ENCODE measurements at regions not wholly inside any gene's neighbourhood (a gene's known extent, or its start where the extent isn't known, plus 50 kb on each side); places are given as distances from the start of the nearest gene placed in this dataset.

DNA sequence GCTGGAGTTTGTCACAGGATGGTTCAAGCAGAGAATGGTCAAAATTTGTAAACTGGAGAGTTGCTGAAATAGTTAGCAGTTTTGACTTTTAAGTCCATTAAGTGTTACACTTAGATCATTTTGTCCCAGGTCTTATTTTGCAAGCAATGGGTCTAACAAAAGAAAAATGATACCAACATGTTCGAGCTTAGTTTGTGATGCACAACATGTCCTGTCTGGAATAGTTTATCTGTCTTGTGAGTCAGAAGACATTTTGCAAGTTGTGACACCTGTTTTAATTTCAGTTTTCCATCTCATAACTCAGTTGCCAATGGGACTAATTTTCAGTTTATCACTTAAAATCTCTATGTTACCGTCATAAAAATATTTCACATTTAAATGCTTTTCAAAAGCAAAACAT is 929.8 kb downstream of the CDH18 start:
- no peak overlapping the region for H2AFZ ChIP-seq
- 69% methylated on average over 2 of the region's 2 CpGs for WGBS (ENCODE audit: low lambda C conversion rate, missing lambda C conversion rate)

DNA sequence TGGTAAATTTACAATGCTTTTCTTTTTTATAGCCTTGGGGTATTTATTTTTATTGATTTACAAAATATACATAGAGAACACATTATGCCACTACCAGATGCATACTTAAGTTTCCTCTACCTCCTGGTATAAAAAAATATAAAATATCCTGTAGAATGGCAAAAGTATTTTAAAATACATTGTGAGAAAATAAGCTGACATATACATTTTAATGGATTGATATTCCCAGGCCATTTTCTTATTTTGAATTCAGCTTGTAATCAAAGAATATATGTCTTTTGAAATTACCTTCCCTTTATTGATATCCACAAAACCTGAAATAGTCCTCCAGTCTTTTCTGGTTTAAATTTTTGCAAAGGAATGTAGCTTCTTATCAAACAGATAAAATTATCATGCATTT is 923.9 kb downstream of the CDH18 start:
- no peak overlapping the region for H2AFZ ChIP-seq
- H3K79me2 ChIP-seq, result no peaks in the 10 kb centered on the region
- no peaks in the 10 kb centered on the region for H3K9me2 ChIP-seq (replicated peaks; ENCODE audit: insufficient read depth)
- TF ChIP-seq EZH2phosphoT487 (IDR thresholded peaks at IDR 0.05; ENCODE audit: low read depth, severe bottlenecking, unreplicated experiment) (no peak), EZH2 (IDR thresholded peaks at IDR 0.05; ENCODE audit: borderline replicate concordance) (no peak)
- TF ChIP-seq, protein P1, sequence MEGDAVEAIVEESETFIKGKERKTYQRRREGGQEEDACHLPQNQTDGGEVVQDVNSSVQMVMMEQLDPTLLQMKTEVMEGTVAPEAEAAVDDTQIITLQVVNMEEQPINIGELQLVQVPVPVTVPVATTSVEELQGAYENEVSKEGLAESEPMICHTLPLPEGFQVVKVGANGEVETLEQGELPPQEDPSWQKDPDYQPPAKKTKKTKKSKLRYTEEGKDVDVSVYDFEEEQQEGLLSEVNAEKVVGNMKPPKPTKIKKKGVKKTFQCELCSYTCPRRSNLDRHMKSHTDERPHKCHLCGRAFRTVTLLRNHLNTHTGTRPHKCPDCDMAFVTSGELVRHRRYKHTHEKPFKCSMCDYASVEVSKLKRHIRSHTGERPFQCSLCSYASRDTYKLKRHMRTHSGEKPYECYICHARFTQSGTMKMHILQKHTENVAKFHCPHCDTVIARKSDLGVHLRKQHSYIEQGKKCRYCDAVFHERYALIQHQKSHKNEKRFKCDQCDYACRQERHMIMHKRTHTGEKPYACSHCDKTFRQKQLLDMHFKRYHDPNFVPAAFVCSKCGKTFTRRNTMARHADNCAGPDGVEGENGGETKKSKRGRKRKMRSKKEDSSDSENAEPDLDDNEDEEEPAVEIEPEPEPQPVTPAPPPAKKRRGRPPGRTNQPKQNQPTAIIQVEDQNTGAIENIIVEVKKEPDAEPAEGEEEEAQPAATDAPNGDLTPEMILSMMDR (IDR thresholded peaks at IDR 0.05; ENCODE audit: poor library complexity), result no peak
- no peaks in the 10 kb centered on the region for H3K4me1 ChIP-seq (ENCODE audit: insufficient read depth)
- H3K4me2 ChIP-seq, result no peak overlapping the region
- no peak overlapping the region for H3K4me3 ChIP-seq
- no peaks in the 10 kb centered on the region for H3K27me3 ChIP-seq
- DNase-seq (ENCODE audit: low spot score), result no peak
- H4K20me1 ChIP-seq (ENCODE audit: insufficient read depth, poor library complexity, severe bottlenecking), result no peaks in the 10 kb centered on the region
- H3K27ac ChIP-seq, result no peak overlapping the region
- H3K9me3 ChIP-seq (ENCODE audit: low read depth), result no peaks in the 10 kb centered on the region
- no peaks in the 10 kb centered on the region for H3K36me3 ChIP-seq (replicated peaks; ENCODE audit: insufficient read depth, low read depth)

More for the DNA sequence above, 929.8 kb downstream of the CDH18 start:
- Histone ChIP-seq H3K4me3 (no peak overlapping the region), H3K9me3 (ENCODE audit: low read depth) (no peaks in the 10 kb centered on the region), H3K79me2 (no peaks in the 10 kb centered on the region), H3K36me3 (replicated peaks; ENCODE audit: insufficient read depth, low read depth) (no peaks in the 10 kb centered on the region), H3K9me2 (replicated peaks; ENCODE audit: insufficient read depth) (no peaks in the 10 kb centered on the region), H3K27ac (no peak overlapping the region), H3K4me2 (no peak overlapping the region), H3K27me3 (no peaks in the 10 kb centered on the region), H3K4me1 (ENCODE audit: insufficient read depth) (no peaks in the 10 kb centered on the region), H4K20me1 (ENCODE audit: insufficient read depth, poor library complexity, severe bottlenecking) (no peaks in the 10 kb centered on the region)
- TF ChIP-seq, protein P1 (IDR thresholded peaks at IDR 0.05; ENCODE audit: poor library complexity), result no peak
- no peak for TF ChIP-seq EZH2phosphoT487 (IDR thresholded peaks at IDR 0.05; ENCODE audit: low read depth, severe bottlenecking, unreplicated experiment)
- no peak for TF ChIP-seq EZH2 (IDR thresholded peaks at IDR 0.05; ENCODE audit: borderline replicate concordance)
- DNase-seq (ENCODE audit: low spot score), result no peak

DNA sequence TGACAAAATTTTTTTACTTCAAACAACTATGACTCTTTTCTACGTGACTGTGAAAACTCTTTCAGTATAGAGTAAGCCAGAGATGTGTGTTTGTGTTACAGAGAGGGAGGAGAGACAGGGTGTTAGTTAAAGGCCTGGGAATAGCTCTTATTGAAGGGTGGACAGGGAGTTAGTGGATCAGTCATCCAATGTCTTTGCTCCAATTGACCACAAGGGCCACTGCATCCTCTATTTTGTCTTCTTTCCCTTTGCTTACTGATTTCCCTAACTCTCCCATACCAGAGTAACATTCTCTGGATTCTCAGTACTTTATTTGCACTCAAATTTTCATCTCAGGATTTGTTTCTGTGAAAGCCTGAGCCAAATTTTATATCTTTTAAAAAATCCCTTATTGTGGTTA is 920.3 kb downstream of the CDH18 start:
- no peaks in the 10 kb centered on the region for H3K9me2 ChIP-seq (replicated peaks; ENCODE audit: insufficient read depth)
- TF ChIP-seq, protein P1 (IDR thresholded peaks at IDR 0.05; ENCODE audit: poor library complexity), result no peak
- no peak for TF ChIP-seq EZH2phosphoT487 (IDR thresholded peaks at IDR 0.05; ENCODE audit: low read depth, severe bottlenecking, unreplicated experiment)
- no peaks in the 10 kb centered on the region for H3K27me3 ChIP-seq
- no peak for DNase-seq (ENCODE audit: low spot score)
- H3K27ac ChIP-seq, result no peak overlapping the region
- H3K4me2 ChIP-seq, result no peak overlapping the region
- no peak overlapping the region for H2AFZ ChIP-seq
- no peaks in the 10 kb centered on the region for H3K4me1 ChIP-seq (ENCODE audit: insufficient read depth)
- H3K79me2 ChIP-seq, result no peaks in the 10 kb centered on the region
- H3K9me3 ChIP-seq (ENCODE audit: low read depth), result no peaks in the 10 kb centered on the region
- no peaks in the 10 kb centered on the region for H3K36me3 ChIP-seq (replicated peaks; ENCODE audit: insufficient read depth, low read depth)
- no peaks in the 10 kb centered on the region for H4K20me1 ChIP-seq (ENCODE audit: insufficient read depth, poor library complexity, severe bottlenecking)
- WGBS (ENCODE audit: low lambda C conversion rate, missing lambda C conversion rate), result 81% methylated on average over 1 of the region's 1 CpG
- no peak overlapping the region for H3K4me3 ChIP-seq

DNA sequence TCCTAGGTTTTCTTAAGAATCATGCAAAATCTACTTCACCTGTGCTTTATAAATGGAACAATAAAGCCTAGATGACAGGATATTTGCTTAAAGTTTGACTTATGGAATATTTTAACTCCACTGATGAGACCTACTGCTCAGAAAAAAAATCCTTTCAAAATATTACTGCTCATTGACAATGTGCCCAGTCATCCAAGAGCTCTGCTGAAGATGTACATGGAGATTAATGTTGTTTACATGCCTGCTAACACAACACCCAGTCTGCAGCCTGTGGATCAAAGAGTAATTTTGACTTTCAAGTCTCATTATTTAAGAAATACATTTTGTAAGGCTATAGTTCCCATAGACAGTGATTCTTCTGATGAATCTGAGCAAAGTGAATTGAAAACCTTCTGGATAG is 889.6 kb downstream of the CDH18 start:
- H2AFZ ChIP-seq, result no peak overlapping the region
- H3K4me3 ChIP-seq, result no peak overlapping the region
- TF ChIP-seq EZH2 (IDR thresholded peaks at IDR 0.05; ENCODE audit: borderline replicate concordance) (no peak), EZH2phosphoT487 (IDR thresholded peaks at IDR 0.05; ENCODE audit: low read depth, severe bottlenecking, unreplicated experiment) (no peak)
- TF ChIP-seq, protein P1 (IDR thresholded peaks at IDR 0.05; ENCODE audit: poor library complexity), result no peak
- no peak for DNase-seq (ENCODE audit: low spot score)
- no peak overlapping the region for H3K4me2 ChIP-seq
- no peak overlapping the region for H3K27ac ChIP-seq
- no peaks in the 10 kb centered on the region for H3K9me2 ChIP-seq (replicated peaks; ENCODE audit: insufficient read depth)
- no peaks in the 10 kb centered on the region for H3K4me1 ChIP-seq (ENCODE audit: insufficient read depth)
- H4K20me1 ChIP-seq (ENCODE audit: insufficient read depth, poor library complexity, severe bottlenecking), result no peaks in the 10 kb centered on the region
- H3K79me2 ChIP-seq, result no peaks in the 10 kb centered on the region
- H3K27me3 ChIP-seq, result no peaks in the 10 kb centered on the region
- no peaks in the 10 kb centered on the region for H3K9me3 ChIP-seq (ENCODE audit: low read depth)
- no peaks in the 10 kb centered on the region for H3K36me3 ChIP-seq (replicated peaks; ENCODE audit: insufficient read depth, low read depth)
